ENCODE measurements at regions not wholly inside any gene's neighbourhood (a gene's known extent, or its start where the extent isn't known, plus 50 kb on each side); places are given as distances from the start of the nearest gene placed in this dataset.

DNA sequence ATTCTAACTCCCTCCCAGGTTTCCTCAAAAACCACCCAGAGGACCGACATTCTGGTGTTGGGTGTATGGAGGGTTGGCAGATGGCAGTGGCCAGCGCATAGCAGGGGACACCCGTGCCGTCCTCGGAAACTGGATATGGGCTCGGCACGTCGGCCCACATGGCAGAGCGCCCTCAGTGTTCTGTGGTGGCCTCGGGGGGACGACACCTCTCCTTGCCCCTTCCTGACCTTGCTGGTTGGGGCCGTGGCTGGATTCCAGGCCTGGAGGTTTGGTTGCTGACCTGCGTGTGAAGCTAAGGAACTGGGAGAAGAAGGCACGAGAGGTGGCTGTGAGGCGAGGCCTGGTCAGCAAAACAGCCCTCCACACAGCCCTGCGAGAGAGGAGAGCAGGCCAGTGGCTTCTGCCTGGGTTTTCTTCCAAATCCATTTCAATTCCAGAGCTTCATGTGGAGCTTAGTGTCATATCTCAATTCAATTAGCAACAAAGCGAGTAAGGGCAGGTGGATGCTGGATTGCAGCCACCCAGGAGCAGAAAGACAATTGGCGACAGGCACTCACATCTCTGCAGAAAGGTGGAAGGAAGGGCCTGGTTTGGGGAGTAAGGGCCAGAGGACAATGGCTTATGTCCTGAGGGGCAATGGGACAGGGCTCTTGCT lies 478.4 kb downstream of the BRD1 start:
- TF ChIP-seq POLR2A (IDR thresholded peaks at IDR 0.05; ENCODE audit: extremely low read depth, insufficient read length) (no peak), CTCF (IDR thresholded peaks at IDR 0.05; ENCODE audit: low read depth, low read length) (no peak)

All from NB4 (cell line).